Mucosa of rectum (tissue), 2 donors: ENCODE measurements at regions not wholly inside any gene's neighbourhood (a gene's known extent, or its start where the extent isn't known, plus 50 kb on each side); places are given as distances from the start of the nearest gene placed in this dataset.

Experiments used
- H3K27ac ChIP-seq, 2 donors: one replicate each; pipeline ENCODE4 v1.7.0; 2013; ENCODE audit warnings: inconsistent platforms in 2 of 2, low read depth in 2 of 2, low read length in 2 of 2
- H3K27me3 ChIP-seq, 2 donors: one replicate each; pipeline ENCODE4 v1.7.0; 2013; ENCODE audit warnings: low read length in 2 of 2; ENCODE audit not compliant: control insufficient read depth in 2 of 2, insufficient read depth in 2 of 2
- H3K36me3 ChIP-seq, 2 donors: one replicate each; pipeline ENCODE4 v1.7.0; 2013; ENCODE audit warnings: low read length in 2 of 2; ENCODE audit not compliant: control insufficient read depth in 2 of 2, insufficient read depth in 2 of 2
- H3K4me1 ChIP-seq, 2 donors: one replicate each; pipeline ENCODE4 v1.7.0; 2013; ENCODE audit warnings: low read length in 2 of 2, mild to moderate bottlenecking in 1 of 2; ENCODE audit not compliant: control insufficient read depth in 2 of 2, insufficient read depth in 2 of 2
- H3K4me3 ChIP-seq, 2 donors: one replicate each; pipeline ENCODE4 v1.7.0; 2013; ENCODE audit warnings: low read length in 2 of 2
- H3K9ac ChIP-seq, 2 donors: one replicate each; pipeline ENCODE4 v1.7.0; 2013; ENCODE audit warnings: low read length in 2 of 2, low read depth in 1 of 2, mild to moderate bottlenecking in 1 of 2
- H3K9me3 ChIP-seq, 2 donors: one replicate each; pipeline ENCODE4 v1.7.0; 2013; ENCODE audit warnings: low read length in 2 of 2; ENCODE audit not compliant: control insufficient read depth in 2 of 2
- donor health status: healthy.
- donor health status: Normal muscosa, but diverticular disease.

DNA sequence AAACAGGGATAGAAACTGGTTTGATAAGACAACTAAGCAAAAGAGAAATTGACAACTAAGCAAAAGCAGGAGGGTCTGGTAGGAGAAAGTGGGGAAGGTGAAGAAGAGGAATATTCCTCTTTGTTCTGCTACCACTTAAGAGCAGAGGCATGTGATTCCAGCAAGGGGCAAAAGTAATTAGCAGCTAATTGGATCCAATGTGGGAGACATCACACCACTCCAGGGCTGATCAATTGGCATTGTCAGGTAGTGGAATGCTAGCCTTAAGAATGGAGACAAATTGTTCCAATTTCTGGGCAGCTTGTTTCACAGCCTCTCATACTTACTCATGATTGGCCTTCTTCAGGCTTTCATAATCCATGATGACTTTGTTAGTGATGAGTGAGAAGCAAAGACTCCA, 547.1 kb upstream of the GCFC2 start:
- no peaks in the 10 kb centered on the region for H3K9me3 ChIP-seq
- H3K27ac ChIP-seq = no peak overlapping the region
- no peaks in the 10 kb centered on the region for H3K4me1 ChIP-seq
- no peaks in the 10 kb centered on the region for H3K36me3 ChIP-seq
- no peak overlapping the region for H3K9ac ChIP-seq
- H3K27me3 ChIP-seq = no peaks in the 10 kb centered on the region
- no peak overlapping the region for H3K4me3 ChIP-seq

DNA sequence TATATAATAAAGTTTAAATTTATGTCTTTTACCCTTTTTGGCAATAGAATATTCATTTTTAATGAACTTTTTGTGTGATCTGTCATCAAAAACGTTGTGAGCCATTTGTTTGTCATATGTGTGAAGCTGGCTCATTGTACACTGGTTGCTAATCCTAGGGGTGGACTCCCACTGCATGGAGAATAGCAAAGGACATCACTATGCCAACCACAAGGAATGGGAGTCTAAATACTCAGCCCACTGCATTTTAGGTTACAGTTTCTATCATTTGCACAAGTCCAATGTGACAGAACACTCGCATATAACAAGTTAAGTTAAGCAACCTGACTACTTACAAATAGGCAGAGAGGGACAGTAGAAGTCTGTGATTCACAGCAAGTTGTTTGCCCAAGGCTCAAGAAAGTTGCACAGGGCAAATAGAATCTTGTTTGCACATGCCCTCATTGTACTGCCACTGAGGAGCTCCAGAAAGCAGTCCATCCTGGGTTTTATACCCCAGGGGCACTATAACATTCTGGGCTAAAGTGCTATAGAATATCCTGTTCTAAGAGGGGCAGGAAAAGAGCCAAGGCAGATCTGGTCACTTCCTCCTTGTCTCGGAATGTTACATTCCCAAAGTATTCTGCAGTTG, 545.9 kb upstream of the GCFC2 start:
- Histone ChIP-seq H3K27me3 (no peaks in the 10 kb centered on the region), H3K36me3 (no peaks in the 10 kb centered on the region), H3K4me1 (no peaks in the 10 kb centered on the region), H3K9me3 (no peaks in the 10 kb centered on the region), H3K4me3 (no peak overlapping the region), H3K9ac (no peak overlapping the region), H3K27ac (no peak overlapping the region)

GRCh38 chr2:76252704-76253103, 542.0 kb upstream of the GCFC2 start:
- no peaks in the 10 kb centered on the region for H3K36me3 ChIP-seq
- H3K9me3 ChIP-seq = no peaks in the 10 kb centered on the region
- H3K27me3 ChIP-seq = no peaks in the 10 kb centered on the region
- no peak overlapping the region for H3K9ac ChIP-seq
- no peaks in the 10 kb centered on the region for H3K4me1 ChIP-seq
- H3K27ac ChIP-seq = no peak overlapping the region
- H3K4me3 ChIP-seq = no peak overlapping the region

DNA sequence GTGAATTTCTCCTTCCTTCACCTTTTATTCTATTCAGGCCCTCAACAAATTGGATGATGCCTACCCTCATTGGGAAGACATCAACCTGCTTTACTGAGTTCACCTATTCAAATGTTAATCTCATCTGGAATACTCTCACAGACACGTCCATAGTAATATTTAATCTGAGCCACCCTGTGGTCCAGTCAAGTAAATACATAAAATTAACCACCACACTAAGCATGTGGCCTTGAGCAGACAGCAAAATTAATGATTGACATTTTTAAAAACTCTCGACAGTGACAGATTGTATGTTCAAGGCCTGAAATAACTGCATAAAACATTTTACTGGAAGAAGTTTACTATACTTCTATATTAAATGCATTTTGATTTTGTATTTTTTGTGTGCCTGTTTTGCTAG, 540.6 kb upstream of the GCFC2 start:
- no peaks in the 10 kb centered on the region for H3K27me3 ChIP-seq

DNA sequence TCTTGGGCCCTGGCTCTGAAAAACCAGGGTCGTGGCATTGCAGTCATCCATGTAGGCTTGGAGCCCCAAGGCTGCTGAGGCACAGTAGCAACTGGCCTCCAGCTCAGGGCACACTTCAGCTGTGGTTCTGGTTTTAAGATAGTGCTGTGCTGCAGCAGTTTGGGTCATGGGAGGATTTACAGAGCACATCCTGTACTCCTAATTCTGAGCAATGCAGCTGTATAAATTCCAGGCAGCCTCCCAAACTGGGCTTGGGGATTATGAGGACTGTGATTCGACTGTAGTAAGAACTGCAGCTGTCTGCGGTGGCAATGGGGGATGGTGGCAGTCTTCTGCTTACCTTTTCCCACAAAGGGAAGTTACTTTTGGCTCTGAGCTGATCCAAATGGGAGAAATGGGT, 536.3 kb upstream of the GCFC2 start:
- Histone ChIP-seq H3K27ac (no peak overlapping the region), H3K9ac (no peak overlapping the region), H3K4me1 (no peaks in the 10 kb centered on the region), H3K36me3 (no peaks in the 10 kb centered on the region), H3K27me3 (no peaks in the 10 kb centered on the region), H3K4me3 (no peak overlapping the region), H3K9me3 (no peaks in the 10 kb centered on the region)

More for the DNA sequence above, 540.6 kb upstream of the GCFC2 start:
- no peaks in the 10 kb centered on the region for H3K4me1 ChIP-seq
- H3K9me3 ChIP-seq = no peaks in the 10 kb centered on the region
- no peaks in the 10 kb centered on the region for H3K36me3 ChIP-seq
- no peak overlapping the region for H3K4me3 ChIP-seq
- no peak overlapping the region for H3K27ac ChIP-seq
- no peak overlapping the region for H3K9ac ChIP-seq

GRCh38 chr2:76211991-76212985, 501.6 kb upstream of the GCFC2 start:
- no peak overlapping the region for H3K9ac ChIP-seq
- H3K4me1 ChIP-seq = no peaks in the 10 kb centered on the region
- H3K36me3 ChIP-seq = no peaks in the 10 kb centered on the region
- H3K27ac ChIP-seq = no peak overlapping the region
- H3K9me3 ChIP-seq = no peaks in the 10 kb centered on the region
- no peak overlapping the region for H3K4me3 ChIP-seq
- no peaks in the 10 kb centered on the region for H3K27me3 ChIP-seq

DNA sequence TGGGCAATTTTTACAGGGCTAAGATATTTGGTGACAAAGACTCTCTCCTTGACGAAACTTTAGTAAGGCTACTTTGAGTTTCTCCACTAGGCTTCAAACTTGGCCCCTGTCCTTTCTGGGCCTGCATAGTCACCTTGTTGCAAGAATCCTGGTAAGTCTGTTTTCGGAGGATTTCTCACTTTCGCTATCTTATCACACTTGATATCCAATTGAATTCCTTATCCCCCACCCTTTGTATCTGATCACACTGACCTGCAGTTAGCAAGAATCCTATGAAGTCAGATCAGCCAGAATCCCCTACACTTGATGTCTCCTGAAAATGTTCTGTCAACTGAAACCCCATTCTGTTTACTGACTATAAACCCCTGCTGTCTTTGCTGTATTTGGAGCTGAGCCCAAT, 499.8 kb upstream of the GCFC2 start:
- Histone ChIP-seq H3K27ac (no peak overlapping the region), H3K4me1 (no peaks in the 10 kb centered on the region), H3K4me3 (no peak overlapping the region), H3K9me3 (no peaks in the 10 kb centered on the region), H3K27me3 (no peaks in the 10 kb centered on the region), H3K36me3 (no peaks in the 10 kb centered on the region), H3K9ac (no peak overlapping the region)

DNA sequence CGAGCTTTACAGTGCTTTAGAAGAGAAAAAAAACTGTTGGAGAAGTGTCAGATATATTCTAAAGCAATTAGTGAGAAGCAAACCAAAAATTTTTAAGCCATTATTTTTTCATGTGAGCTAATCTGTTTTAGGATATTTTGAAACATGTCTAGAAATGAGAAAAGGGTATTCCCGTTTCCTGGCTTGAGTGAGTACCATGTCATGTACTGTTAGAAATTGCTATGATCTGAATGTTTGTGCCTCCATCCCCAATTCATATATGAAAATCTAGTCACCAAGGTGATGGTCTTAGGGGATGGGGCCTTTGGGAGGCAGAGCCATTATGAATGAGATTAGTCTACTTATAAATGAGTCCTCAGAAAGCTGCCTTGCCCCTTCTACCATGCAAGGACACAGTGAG, 493.3 kb upstream of the GCFC2 start:
- Histone ChIP-seq H3K27me3 (no peaks in the 10 kb centered on the region), H3K36me3 (no peaks in the 10 kb centered on the region), H3K4me1 (no peaks in the 10 kb centered on the region), H3K9me3 (no peaks in the 10 kb centered on the region), H3K27ac (no peak overlapping the region), H3K9ac (no peak overlapping the region), H3K4me3 (no peak overlapping the region)

- no peaks in the 10 kb centered on the region for H3K27me3 ChIP-seq
- no peak overlapping the region for H3K27ac ChIP-seq
- H3K36me3 ChIP-seq = no peaks in the 10 kb centered on the region
- H3K4me1 ChIP-seq = no peaks in the 10 kb centered on the region
- H3K9ac ChIP-seq = no peak overlapping the region
- no peaks in the 10 kb centered on the region for H3K9me3 ChIP-seq
- H3K4me3 ChIP-seq = no peak overlapping the region
Observed at GRCh38 chr2:76202866-76203265, 492.2 kb upstream of the GCFC2 start.

GRCh38 chr2:76197842-76198448, 487.2 kb upstream of the GCFC2 start:
- no peak overlapping the region for H3K4me3 ChIP-seq
- H3K27me3 ChIP-seq = no peaks in the 10 kb centered on the region
- H3K9me3 ChIP-seq = no peaks in the 10 kb centered on the region
- no peak overlapping the region for H3K27ac ChIP-seq
- H3K9ac ChIP-seq = no peak overlapping the region
- no peaks in the 10 kb centered on the region for H3K4me1 ChIP-seq
- no peaks in the 10 kb centered on the region for H3K36me3 ChIP-seq
